Gastroesophageal sphincter (tissue), 4 donors: ENCODE measurements at regions not wholly inside any gene's neighbourhood (a gene's known extent, or its start where the extent isn't known, plus 50 kb on each side); places are given as distances from the start of the nearest gene placed in this dataset.
"Not testable (repeated sequence)": the region's sequence is repeated elsewhere in the genome, so short reads cannot be mapped to it uniquely, and the experiment has no call there.

Experiments used
- ATAC-seq: fragments of 150-250 bp; one replicate; pipeline ENCODE4 v1.9.1; 2016; ENCODE audit warnings: mild to moderate bottlenecking, moderate library complexity
- H3K27ac ChIP-seq, 4 donors: fragments of 200-600 bp; sonication (generic) in 3 of 4; 1 replicate in 3 of 4; 2 replicates in 1 of 4; pipeline ENCODE4 v1.5.1; 2016 to 2019
- H3K27me3 ChIP-seq: fragments of 200-600 bp; sonication (generic); one replicate; pipeline ENCODE4 v1.5.1; 2019
- H3K36me3 ChIP-seq, 2 donors: fragments of 200-600 bp; sonication (generic); one replicate each; pipeline ENCODE4 v1.5.1; 2019; ENCODE audit warnings: control low read depth in 1 of 2
- H3K4me1 ChIP-seq, 3 donors: fragments of 200-600 bp; sonication (generic); 1 replicate in 2 of 3; 2 replicates in 1 of 3; pipeline ENCODE4 v1.5.1; 2016 to 2019; ENCODE audit warnings: control low read depth in 2 of 3
- H3K4me3 ChIP-seq, 2 donors: fragments of 200-600 bp; sonication (generic); one replicate each; pipeline ENCODE4 v1.5.1; 2019; ENCODE audit warnings: mild to moderate bottlenecking in 1 of 2, moderate library complexity in 1 of 2
- H3K9me3 ChIP-seq, 3 donors: fragments of 200-600 bp; sonication (generic); one replicate each; pipeline ENCODE4 v1.5.1; 2017 to 2019; ENCODE audit warnings: control low read depth in 2 of 3
- EP300 ChIP-seq: sonication (generic); formaldehyde crosslinking; IDR thresholded peaks from one replicate; pipeline ENCODE4 v1.6.1; 2017; ENCODE audit warnings: antibody characterized with exemption, mild to moderate bottlenecking
- POLR2A ChIP-seq, 2 donors: fragments of 450-650 bp; IDR thresholded peaks; one replicate each; pipeline ENCODE4 v1.6.1; 2017; ENCODE audit warnings: antibody characterized with exemption in 2 of 2, mild to moderate bottlenecking in 2 of 2, moderate library complexity in 1 of 2
- POLR2AphosphoS5 ChIP-seq: sonication (generic); formaldehyde crosslinking; IDR thresholded peaks from one replicate; pipeline ENCODE4 v1.6.1; 2017; ENCODE audit warnings: antibody characterized with exemption
- WGBS, 2 donors: methylation state at CpG; one replicate each; pipeline ENCODE4 v1.1.5; 2018; ENCODE audit warnings: low coverage in 1 of 2; 5-methylcytosine and 5-hydroxymethylcytosine counted together
- TF ChIP-seq, protein P1 (sequence below), 4 experiments: fragments of 200-600 bp in 2 of 4; fragments of 450-650 bp in 2 of 4; sonication (generic) in 1 of 4; IDR thresholded peaks; one replicate each; pipeline ENCODE4 v1.5.1; 2017 to 2019; ENCODE audit warnings: antibody characterized with exemption in 4 of 4, mild to moderate bottlenecking in 2 of 4, moderate library complexity in 2 of 4

DNA sequence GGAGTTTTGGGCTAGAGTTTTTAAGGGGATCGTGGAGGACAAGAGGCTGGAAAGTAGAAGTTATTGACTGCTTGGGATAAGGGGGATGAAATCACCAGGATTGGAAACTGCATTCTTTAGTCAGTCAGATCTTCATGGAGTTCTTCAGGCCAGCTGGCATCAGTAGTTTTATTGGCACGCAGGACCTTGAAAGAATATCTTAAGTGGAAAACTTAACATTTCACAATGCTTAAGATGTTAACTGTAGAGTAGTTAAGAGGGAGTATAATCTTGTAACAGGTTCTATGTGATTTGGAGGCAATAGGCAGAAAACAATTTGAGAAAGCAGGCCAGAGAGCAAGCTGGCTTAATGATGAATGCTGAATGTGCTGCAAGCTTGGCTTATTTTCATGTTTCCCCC lies 300.4 kb upstream of the KCNH7 start:
- H3K27ac ChIP-seq: no peak overlapping the region
- no peaks in the 10 kb centered on the region for H3K27me3 ChIP-seq
- no peaks in the 10 kb centered on the region for H3K4me1 ChIP-seq
- whole genome bisulfite sequencing, 2 donors: 50 to 63% methylated on average over 1 to 2 of the region's 2 CpGs
- ATAC-seq: no peak
- H3K4me3 ChIP-seq: no peak overlapping the region
- TF ChIP-seq EP300 (no peak), POLR2A (IDR thresholded peaks at IDR 0.05) (no peak), POLR2AphosphoS5 (no peak)
- TF ChIP-seq, protein P1, sequence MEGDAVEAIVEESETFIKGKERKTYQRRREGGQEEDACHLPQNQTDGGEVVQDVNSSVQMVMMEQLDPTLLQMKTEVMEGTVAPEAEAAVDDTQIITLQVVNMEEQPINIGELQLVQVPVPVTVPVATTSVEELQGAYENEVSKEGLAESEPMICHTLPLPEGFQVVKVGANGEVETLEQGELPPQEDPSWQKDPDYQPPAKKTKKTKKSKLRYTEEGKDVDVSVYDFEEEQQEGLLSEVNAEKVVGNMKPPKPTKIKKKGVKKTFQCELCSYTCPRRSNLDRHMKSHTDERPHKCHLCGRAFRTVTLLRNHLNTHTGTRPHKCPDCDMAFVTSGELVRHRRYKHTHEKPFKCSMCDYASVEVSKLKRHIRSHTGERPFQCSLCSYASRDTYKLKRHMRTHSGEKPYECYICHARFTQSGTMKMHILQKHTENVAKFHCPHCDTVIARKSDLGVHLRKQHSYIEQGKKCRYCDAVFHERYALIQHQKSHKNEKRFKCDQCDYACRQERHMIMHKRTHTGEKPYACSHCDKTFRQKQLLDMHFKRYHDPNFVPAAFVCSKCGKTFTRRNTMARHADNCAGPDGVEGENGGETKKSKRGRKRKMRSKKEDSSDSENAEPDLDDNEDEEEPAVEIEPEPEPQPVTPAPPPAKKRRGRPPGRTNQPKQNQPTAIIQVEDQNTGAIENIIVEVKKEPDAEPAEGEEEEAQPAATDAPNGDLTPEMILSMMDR (IDR thresholded peaks at IDR 0.05): no peak
- H3K36me3 ChIP-seq: no peaks in the 10 kb centered on the region
- H3K9me3 ChIP-seq: no peaks in the 10 kb centered on the region

DNA sequence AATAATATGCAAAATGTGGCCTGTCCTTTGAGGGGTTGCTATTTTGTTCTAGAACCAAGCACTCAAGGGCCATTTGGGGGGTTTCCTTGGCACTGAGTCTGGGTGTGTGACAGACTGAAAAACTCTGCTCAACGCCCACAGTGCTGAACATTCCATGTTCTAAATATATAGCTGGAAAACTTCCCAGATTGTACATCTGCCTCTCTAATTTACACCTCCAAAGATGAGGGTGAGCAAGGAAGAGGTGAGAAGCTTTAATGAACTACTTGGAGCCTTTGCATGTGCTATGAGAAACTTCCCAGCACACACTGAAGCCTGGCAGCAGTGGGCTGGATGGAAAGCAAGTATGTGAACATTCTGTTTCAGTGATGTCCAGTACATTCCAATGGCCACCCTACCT lies 296.7 kb upstream of the KCNH7 start:
- Histone ChIP-seq H3K4me1 (no peaks in the 10 kb centered on the region), H3K27me3 (no peaks in the 10 kb centered on the region), H3K27ac (no peak overlapping the region), H3K36me3 (no peaks in the 10 kb centered on the region), H3K4me3 (no peak overlapping the region), H3K9me3 (no peaks in the 10 kb centered on the region)
- no peak for TF ChIP-seq EP300
- TF ChIP-seq, protein P1 (IDR thresholded peaks at IDR 0.05): no peak
- no peak for TF ChIP-seq POLR2A (IDR thresholded peaks at IDR 0.05)
- no peak for TF ChIP-seq POLR2AphosphoS5
- no peak for ATAC-seq
- 50 to 56% methylated on average over 1 of the region's 1 CpG for WGBS, 2 donors

DNA sequence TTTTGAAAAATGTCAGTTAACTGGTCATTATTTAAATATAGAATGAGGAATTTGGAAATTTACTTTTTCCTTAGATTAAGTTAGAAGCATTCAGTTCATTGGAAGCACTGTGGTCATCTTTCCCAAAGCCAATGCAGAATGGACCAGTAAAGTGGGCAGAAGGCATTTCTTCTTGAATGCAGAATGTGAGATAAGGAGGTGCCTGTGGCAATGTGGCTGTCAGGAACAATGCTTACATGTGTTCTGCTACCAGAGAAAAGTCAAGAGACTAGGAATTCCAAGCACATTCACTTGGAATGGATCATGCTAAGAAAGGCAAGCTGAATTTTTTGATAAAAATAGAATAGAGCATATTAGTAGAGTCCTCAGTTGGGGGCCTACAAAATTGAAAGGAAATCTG lies 295.0 kb upstream of the KCNH7 start:
- no peaks in the 10 kb centered on the region for H3K9me3 ChIP-seq
- H3K36me3 ChIP-seq: no peaks in the 10 kb centered on the region
- TF ChIP-seq POLR2A (IDR thresholded peaks at IDR 0.05) (no peak), EP300 (no peak), POLR2AphosphoS5 (no peak)
- TF ChIP-seq, protein P1 (IDR thresholded peaks at IDR 0.05): no peak
- ATAC-seq: no peak
- H3K27ac ChIP-seq: no peak overlapping the region
- H3K4me1 ChIP-seq: no peaks in the 10 kb centered on the region
- no peaks in the 10 kb centered on the region for H3K27me3 ChIP-seq
- H3K4me3 ChIP-seq: no peak overlapping the region

DNA sequence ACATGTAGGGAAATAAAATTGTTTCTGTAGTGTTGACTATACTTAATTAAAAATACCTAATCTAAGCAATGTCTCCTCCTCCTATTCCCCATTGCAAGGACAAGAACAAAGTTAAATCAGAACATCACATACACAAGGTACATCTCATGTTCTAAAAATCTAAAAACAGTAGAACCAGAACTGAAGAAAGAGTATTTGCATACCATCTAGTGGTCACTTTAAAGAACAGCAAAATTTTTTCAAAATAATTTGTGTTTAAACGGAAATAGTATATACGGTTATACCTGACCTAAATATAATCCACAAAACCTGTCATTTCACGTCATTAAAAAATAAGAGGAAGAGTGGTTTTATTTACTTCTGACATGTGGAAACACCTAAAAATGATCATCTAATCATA lies 294.3 kb upstream of the KCNH7 start:
- Histone ChIP-seq H3K36me3 (no peaks in the 10 kb centered on the region), H3K9me3 (no peaks in the 10 kb centered on the region), H3K4me3 (no peak overlapping the region), H3K27ac (no peak overlapping the region), H3K27me3 (no peaks in the 10 kb centered on the region), H3K4me1 (no peaks in the 10 kb centered on the region)
- WGBS, 2 donors: 2% methylated on average over 3 of the region's 3 CpGs
- TF ChIP-seq, protein P1 (IDR thresholded peaks at IDR 0.05): peak; percentile 4 to 38 (median 24)
- TF ChIP-seq POLR2A (IDR thresholded peaks at IDR 0.05): no peak
- no peak for ATAC-seq

DNA sequence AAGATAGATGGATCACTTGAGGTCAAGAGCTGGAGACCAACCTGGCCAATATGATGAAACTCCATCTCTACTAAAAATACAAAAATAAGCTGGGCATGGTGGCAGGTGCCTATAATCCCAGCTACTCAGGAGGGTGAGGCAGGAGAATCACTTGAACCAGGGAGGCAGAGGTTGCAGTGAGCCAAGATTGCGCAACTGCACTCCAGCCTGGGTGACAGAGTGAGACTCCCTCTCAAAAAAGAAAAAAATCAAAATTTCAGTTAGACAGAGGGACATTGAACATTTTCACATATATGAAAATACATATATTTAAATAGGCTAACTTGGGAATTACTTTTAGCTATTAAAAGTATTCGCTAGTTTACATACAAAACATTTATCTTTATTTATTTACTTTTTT lies 293.6 kb upstream of the KCNH7 start:
- H3K36me3 ChIP-seq, H3K27ac ChIP-seq, H3K4me1 ChIP-seq, H3K9me3 ChIP-seq, H3K27me3 ChIP-seq, ATAC-seq, H3K4me3 ChIP-seq: not testable (repeated sequence)
- WGBS, 2 donors: 76 to 85% methylated on average over 2 of the region's 2 CpGs

DNA sequence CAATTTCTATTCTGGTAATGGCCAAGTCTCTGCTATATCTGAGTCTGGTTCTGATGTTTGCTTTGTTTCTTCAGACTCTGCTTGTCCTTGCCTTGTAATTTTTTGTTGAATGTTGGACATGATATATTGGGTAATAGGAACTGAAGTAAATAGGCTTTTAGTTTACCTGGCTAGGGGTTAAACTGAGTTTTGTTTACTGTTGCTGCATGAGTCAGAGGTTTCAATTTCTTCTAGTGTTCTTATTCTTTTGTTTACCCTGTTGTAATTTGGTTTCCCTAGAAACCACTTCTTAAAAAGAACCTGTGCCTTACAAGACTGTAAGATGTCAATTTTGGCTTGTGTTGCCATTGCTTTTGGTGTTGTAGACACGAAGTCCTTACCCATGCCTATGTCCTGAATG lies 285.0 kb upstream of the KCNH7 start:
- TF ChIP-seq EP300 (no peak), POLR2AphosphoS5 (no peak), POLR2A (IDR thresholded peaks at IDR 0.05) (no peak)
- TF ChIP-seq, protein P1 (IDR thresholded peaks at IDR 0.05): no peak
- no peak overlapping the region for H3K4me3 ChIP-seq
- WGBS, 2 donors: 80% methylated on average over 1 of the region's 1 CpG
- no peaks in the 10 kb centered on the region for H3K36me3 ChIP-seq
- no peaks in the 10 kb centered on the region for H3K27me3 ChIP-seq
- no peaks in the 10 kb centered on the region for H3K9me3 ChIP-seq
- no peak overlapping the region for H3K27ac ChIP-seq
- H3K4me1 ChIP-seq: no peaks in the 10 kb centered on the region
- ATAC-seq: no peak
